ENCODE measurements at regions not wholly inside any gene's neighbourhood (a gene's known extent, or its start where the extent isn't known, plus 50 kb on each side); places are given as distances from the start of the nearest gene placed in this dataset.
"Not testable (repeated sequence)": the region's sequence is repeated elsewhere in the genome, so short reads cannot be mapped to it uniquely, and the experiment has no call there.

GRCh38 chr5:17336054-17336453 lies 118.6 kb downstream of the BASP1 start:
- WGBS, 2 donors = 88 to 91% methylated on average over 1 of the region's 1 CpG
- TF ChIP-seq EP300 (IDR thresholded peaks at IDR 0.05) = no peak
- TF ChIP-seq CTCF (IDR thresholded peaks at IDR 0.05) = no peak
- TF ChIP-seq POLR2A (IDR thresholded peaks at IDR 0.05) = no peak
- Histone ChIP-seq H3K27me3 (no peaks in the 10 kb centered on the region), H3K4me3 (no peak overlapping the region), H3K4me1 (no peaks in the 10 kb centered on the region), H3K27ac (no peak overlapping the region), H3K9me3 (no peaks in the 10 kb centered on the region), H3K36me3 (no peaks in the 10 kb centered on the region)
- DNase-seq (ENCODE audit: low spot score in 2 of 2) = no peak

- WGBS, 2 donors = 69 to 73% methylated on average over 3 of the region's 3 CpGs
- H3K36me3 ChIP-seq; H3K9me3 ChIP-seq; H3K4me1 ChIP-seq; H3K27me3 ChIP-seq; H3K4me3 ChIP-seq; H3K27ac ChIP-seq; DNase-seq (ENCODE audit: low spot score in 2 of 2): not testable (repeated sequence)
Measured at GRCh38 chr5:17336723-17337122, 119.3 kb downstream of the BASP1 start.

DNA sequence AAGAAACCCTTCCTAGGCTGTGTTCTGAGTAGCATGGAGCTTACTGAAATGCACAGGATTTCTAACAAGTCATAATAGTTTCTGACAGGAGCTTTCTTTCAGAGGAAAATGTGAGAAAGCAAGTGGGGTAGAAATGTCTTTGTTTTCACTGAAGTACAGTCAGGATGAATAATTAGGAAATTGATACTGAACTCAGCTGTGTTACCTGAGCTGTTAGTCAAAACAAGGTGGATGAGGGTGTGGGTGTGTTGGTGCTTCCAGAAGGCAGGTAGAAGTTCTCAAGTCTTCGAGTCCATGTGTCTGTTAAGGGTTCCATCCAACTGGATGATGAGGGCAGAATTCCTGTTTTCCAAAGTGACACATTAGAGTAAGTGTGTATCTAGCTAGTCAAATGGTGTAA lies 122.4 kb downstream of the BASP1 start:
- Histone ChIP-seq H3K27ac (no peak overlapping the region), H3K4me1 (no peaks in the 10 kb centered on the region), H3K9me3 (no peaks in the 10 kb centered on the region), H3K4me3 (no peak overlapping the region), H3K36me3 (no peaks in the 10 kb centered on the region), H3K27me3 (no peaks in the 10 kb centered on the region)
- TF ChIP-seq EP300 (IDR thresholded peaks at IDR 0.05) (no peak), CTCF (IDR thresholded peaks at IDR 0.05) (no peak), POLR2A (IDR thresholded peaks at IDR 0.05) (no peak)
- DNase-seq (ENCODE audit: low spot score in 2 of 2) = no peak
- WGBS, 2 donors = 74 to 82% methylated on average over 1 of the region's 1 CpG

DNA sequence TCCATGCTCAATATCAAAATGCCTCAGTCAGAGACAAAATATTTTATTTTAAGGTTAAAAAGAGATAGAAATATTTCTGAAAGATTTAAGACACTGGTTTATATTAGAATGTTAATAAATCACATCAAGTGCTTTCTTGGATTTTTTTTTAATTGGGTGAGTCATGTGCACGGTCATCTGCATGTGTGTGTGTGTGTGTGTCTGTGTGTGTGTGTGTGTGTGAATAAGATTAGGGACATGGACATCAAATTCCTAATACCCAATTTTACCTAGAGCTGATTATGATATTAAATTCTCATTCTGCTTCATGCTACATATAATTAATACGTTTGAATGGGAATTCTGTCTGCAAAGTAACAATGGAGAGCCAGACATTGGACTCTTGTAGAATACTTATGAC lies 122.9 kb downstream of the BASP1 start:
- H3K4me3 ChIP-seq = no peak overlapping the region
- no peaks in the 10 kb centered on the region for H3K27me3 ChIP-seq
- H3K36me3 ChIP-seq = no peaks in the 10 kb centered on the region
- H3K27ac ChIP-seq = no peak overlapping the region
- 59 to 64% methylated on average over 2 of the region's 2 CpGs for WGBS, 2 donors
- DNase-seq (ENCODE audit: low spot score in 2 of 2) = no peak
- TF ChIP-seq EP300 (IDR thresholded peaks at IDR 0.05) (no peak), CTCF (IDR thresholded peaks at IDR 0.05) (no peak), POLR2A (IDR thresholded peaks at IDR 0.05) (no peak)
- no peaks in the 10 kb centered on the region for H3K4me1 ChIP-seq
- no peaks in the 10 kb centered on the region for H3K9me3 ChIP-seq

- H3K9me3 ChIP-seq = no peaks in the 10 kb centered on the region
- no peak overlapping the region for H3K4me3 ChIP-seq
- DNase-seq (ENCODE audit: low spot score in 2 of 2) = no peak
- H3K27me3 ChIP-seq = no peaks in the 10 kb centered on the region
- no peaks in the 10 kb centered on the region for H3K4me1 ChIP-seq
- no peaks in the 10 kb centered on the region for H3K36me3 ChIP-seq
- no peak overlapping the region for H3K27ac ChIP-seq
- 35 to 44% methylated on average over 1 of the region's 1 CpG for WGBS, 2 donors
- TF ChIP-seq EP300 (IDR thresholded peaks at IDR 0.05) (no peak), POLR2A (IDR thresholded peaks at IDR 0.05) (no peak), CTCF (IDR thresholded peaks at IDR 0.05) (no peak)
Measured at GRCh38 chr5:17340819-17341218, 123.4 kb downstream of the BASP1 start.

- no peaks in the 10 kb centered on the region for H3K9me3 ChIP-seq
- no peaks in the 10 kb centered on the region for H3K36me3 ChIP-seq
- H3K4me1 ChIP-seq = no peaks in the 10 kb centered on the region
- WGBS, 2 donors = 39% methylated on average over 2 of the region's 2 CpGs
- no peaks in the 10 kb centered on the region for H3K27me3 ChIP-seq
- no peak overlapping the region for H3K4me3 ChIP-seq
- H3K27ac ChIP-seq = no peak overlapping the region
- DNase-seq (ENCODE audit: low spot score in 2 of 2) = no peak
- TF ChIP-seq CTCF (IDR thresholded peaks at IDR 0.05) (no peak), POLR2A (IDR thresholded peaks at IDR 0.05) (no peak), EP300 (IDR thresholded peaks at IDR 0.05) (no peak)
Measured at GRCh38 chr5:17343675-17344074, 126.2 kb downstream of the BASP1 start.

Measured in tibial nerve (tissue), 4 donors.